ENCODE measurements at regions not wholly inside any gene's neighbourhood (a gene's known extent, or its start where the extent isn't known, plus 50 kb on each side); places are given as distances from the start of the nearest gene placed in this dataset.

- no peak for TF ChIP-seq CTCF (IDR thresholded peaks at IDR 0.05 in 2 of 3, conservative IDR thresholded peaks at IDR 0.05 in 1 of 3; ENCODE audit: insufficient read depth in 2 of 3, low read depth in 1 of 3, low read length in 3 of 3)
- no peak for TF ChIP-seq ZBTB49 (CRISPR knock-in tag; IDR thresholded peaks at IDR 0.05; ENCODE audit: borderline replicate concordance)
- TF ChIP-seq GTF2A2 (tag; IDR thresholded peaks at IDR 0.05), result no peak
- no peak for TF ChIP-seq ZNF518B (CRISPR knock-in tag; IDR thresholded peaks at IDR 0.05)
- TF ChIP-seq ZNF436 (CRISPR knock-in tag; IDR thresholded peaks at IDR 0.05), result no peak
- no peak for TF ChIP-seq TEAD1 (CRISPR knock-in tag; IDR thresholded peaks at IDR 0.05)
- TF ChIP-seq GABPB2 (CRISPR knock-in tag; conservative IDR thresholded peaks at IDR 0.05), result no peak
- no peak for TF ChIP-seq GTF2F1 (IDR thresholded peaks at IDR 0.05; ENCODE audit: low read depth, low read length)
- no peak for TF ChIP-seq SNAPC5 (CRISPR knock-in tag; IDR thresholded peaks at IDR 0.05)
- no peak for TF ChIP-seq POLR2A (conservative IDR thresholded peaks at IDR 0.05)
Observed at GRCh38 chr12:77339610-77340009, 274.2 kb upstream of the E2F7 start.
